Aorta (tissue), 5 donors: ENCODE measurements at regions not wholly inside any gene's neighbourhood (a gene's known extent, or its start where the extent isn't known, plus 50 kb on each side); places are given as distances from the start of the nearest gene placed in this dataset.

Experiments
- ATAC-seq: fragments of 200-7000 bp; cut with Tn5 transposase; one replicate; pipeline ENCODE4 v1.9.1; 2022; ENCODE audit warnings: moderate library complexity; ENCODE audit not compliant: low FRiP score
- DNase-seq, 2 donors: peaks; one replicate each; pipeline ENCODE4 v3.0.0-alpha.2; 2020
- H3K27ac ChIP-seq, 2 donors: one replicate each; pipeline ENCODE4 v1.5.1; 2013; ENCODE audit warnings: low read length in 2 of 2, mild to moderate bottlenecking in 2 of 2, moderate library complexity in 2 of 2, control low read depth in 1 of 2, inconsistent platforms in 1 of 2, low read depth in 1 of 2
- H3K27me3 ChIP-seq, 2 donors: one replicate each; pipeline ENCODE4 v1.6.1; 2013; ENCODE audit warnings: control low read depth in 1 of 2, low read length in 1 of 2, mild to moderate bottlenecking in 1 of 2, moderate library complexity in 1 of 2; ENCODE audit not compliant: insufficient read depth in 2 of 2, control insufficient read depth in 1 of 2
- H3K36me3 ChIP-seq, 2 donors: one replicate each; pipeline ENCODE4 v1.6.1; 2013; ENCODE audit warnings: control low read depth in 1 of 2, low read length in 1 of 2, mild to moderate bottlenecking in 1 of 2; ENCODE audit not compliant: insufficient read depth in 2 of 2, control insufficient read depth in 1 of 2
- H3K4me1 ChIP-seq, 2 donors: one replicate each; pipeline ENCODE4 v1.6.1; 2013; ENCODE audit warnings: low read length in 2 of 2, control low read depth in 1 of 2, mild to moderate bottlenecking in 1 of 2, moderate library complexity in 1 of 2; ENCODE audit not compliant: insufficient read depth in 2 of 2, control insufficient read depth in 1 of 2
- H3K4me3 ChIP-seq, 2 donors: one replicate each; pipeline ENCODE4 v1.5.1; 2013; ENCODE audit warnings: low read length in 2 of 2, control low read depth in 1 of 2, mild to moderate bottlenecking in 1 of 2
- H3K9me3 ChIP-seq: one replicate; pipeline ENCODE4 v1.6.1; 2013; ENCODE audit warnings: mild to moderate bottlenecking, low read length; ENCODE audit not compliant: control insufficient read depth
- WGBS, 2 donors: extraction: QIAGEN DNeasy Blood & Tissue Kit; methylation state at CpG; one replicate each; pipeline ENCODE4 v1.1.7; 2013; 5-methylcytosine and 5-hydroxymethylcytosine counted together
- intact Hi-C, 2 donors: fragments of 100-400 bp; cut with DNase I; formaldehyde crosslinking; loops; one replicate each; pipeline versions ENCODE4 v1.14.2 to v1.15.0; 2022
- donor health status: healthy with polysubstance abuse.
- donor health status: Bipolar disorder and iron deficiency.
- donor health status: DM: no; HTN: no; CAD: no.
- donor health status: DM: no; HTN: no; CAD: no.
- donor health status: DM: yes; HTN: yes; CAD: no.

- H3K4me3 ChIP-seq: no peak overlapping the region
- ATAC-seq: no peak
- intact Hi-C loops: no loop called here
- no peaks in the 10 kb centered on the region for H3K27me3 ChIP-seq
- no peak for DNase-seq
- no peaks in the 10 kb centered on the region for H3K4me1 ChIP-seq
- H3K27ac ChIP-seq: no peak overlapping the region
- 73 to 82% methylated on average over 9 of the region's 9 CpGs for WGBS, 2 donors
- H3K36me3 ChIP-seq: no peaks in the 10 kb centered on the region
- H3K9me3 ChIP-seq: no peaks in the 10 kb centered on the region
These were observed 104.4 kb upstream of the TAB2 start for GRCh38 chr6:149212892-149213801.

- no peak overlapping the region for H3K27ac ChIP-seq
- no peak overlapping the region for H3K4me3 ChIP-seq
- H3K27me3 ChIP-seq: no peaks in the 10 kb centered on the region
- WGBS, 2 donors: 93 to 96% methylated on average over 4 of the region's 4 CpGs
- H3K36me3 ChIP-seq: no peaks in the 10 kb centered on the region
- intact Hi-C loops: no loop called here
- ATAC-seq (no peak), DNase-seq (no peak)
- H3K9me3 ChIP-seq: no peaks in the 10 kb centered on the region
- no peaks in the 10 kb centered on the region for H3K4me1 ChIP-seq
These were observed 103.7 kb upstream of the TAB2 start for GRCh38 chr6:149213829-149214228.

GRCh38 chr6:149216459-149216858, 101.1 kb upstream of the TAB2 start:
- H3K36me3 ChIP-seq: no peaks in the 10 kb centered on the region
- WGBS, 2 donors: 90 to 92% methylated on average over 4 of the region's 4 CpGs
- ATAC-seq (no peak), DNase-seq (no peak)
- no peaks in the 10 kb centered on the region for H3K27me3 ChIP-seq
- no peaks in the 10 kb centered on the region for H3K9me3 ChIP-seq
- no peaks in the 10 kb centered on the region for H3K4me1 ChIP-seq
- no peak overlapping the region for H3K27ac ChIP-seq
- H3K4me3 ChIP-seq: no peak overlapping the region
- intact Hi-C loops: no loop called here

GRCh38 chr6:149217466-149217888, 100.0 kb upstream of the TAB2 start:
- DNase-seq (no peak), ATAC-seq (no peak)
- intact Hi-C loops: no loop called here
- Histone ChIP-seq H3K9me3 (no peaks in the 10 kb centered on the region), H3K4me1 (no peaks in the 10 kb centered on the region), H3K27ac (no peak overlapping the region), H3K4me3 (no peak overlapping the region), H3K27me3 (no peaks in the 10 kb centered on the region), H3K36me3 (no peaks in the 10 kb centered on the region)

GRCh38 chr6:149218471-149218870, 99.0 kb upstream of the TAB2 start:
- intact Hi-C loops: no loop called here
- no peaks in the 10 kb centered on the region for H3K36me3 ChIP-seq

GRCh38 chr6:149218915-149219314, 98.6 kb upstream of the TAB2 start:
- no peak for DNase-seq

More at GRCh38 chr6:149218471-149218870, 99.0 kb upstream of the TAB2 start:
- H3K4me1 ChIP-seq: peaks cover 0 to 2% of the 10 kb centered on the region in 2 donors
- no peak overlapping the region for H3K4me3 ChIP-seq
- DNase-seq: no peak
- no peaks in the 10 kb centered on the region for H3K27me3 ChIP-seq
- H3K9me3 ChIP-seq: no peaks in the 10 kb centered on the region
- no peak for ATAC-seq
- no peak overlapping the region for H3K27ac ChIP-seq

GRCh38 chr6:149220882-149221773, 96.4 kb upstream of the TAB2 start:
- H3K4me1 ChIP-seq: peaks cover 2% of the 10 kb centered on the region in 2 donors
- ATAC-seq (no peak), DNase-seq (no peak)
- no peaks in the 10 kb centered on the region for H3K36me3 ChIP-seq
- no peaks in the 10 kb centered on the region for H3K27me3 ChIP-seq
- intact Hi-C loops: no loop called here
- H3K9me3 ChIP-seq: no peaks in the 10 kb centered on the region
- WGBS, 2 donors: 84 to 88% methylated on average over 6 of the region's 6 CpGs
- no peak overlapping the region for H3K4me3 ChIP-seq
- H3K27ac ChIP-seq: no peak overlapping the region

More at GRCh38 chr6:149218915-149219314, 98.6 kb upstream of the TAB2 start:
- Histone ChIP-seq H3K4me1 (peaks cover under 1 to 2% of the 10 kb centered on the region in 2 donors), H3K36me3 (no peaks in the 10 kb centered on the region), H3K9me3 (no peaks in the 10 kb centered on the region), H3K27ac (no peak overlapping the region), H3K4me3 (no peak overlapping the region), H3K27me3 (no peaks in the 10 kb centered on the region)
- intact Hi-C loops: no loop called here
- no peak for ATAC-seq
- 92% methylated on average over 2 of the region's 2 CpGs for WGBS, 2 donors

- H3K4me3 ChIP-seq: no peak overlapping the region
- DNase-seq (no peak), ATAC-seq (no peak)
- intact Hi-C loops: no loop called here
- 94 to 97% methylated on average over 4 of the region's 4 CpGs for WGBS, 2 donors
- no peaks in the 10 kb centered on the region for H3K36me3 ChIP-seq
- peaks cover 2% of the 10 kb centered on the region in 2 donors for H3K4me1 ChIP-seq
- no peak overlapping the region for H3K27ac ChIP-seq
- H3K9me3 ChIP-seq: no peaks in the 10 kb centered on the region
- H3K27me3 ChIP-seq: no peaks in the 10 kb centered on the region
These were observed 95.8 kb upstream of the TAB2 start for GRCh38 chr6:149221774-149222070.
